ENCODE measurements at regions not wholly inside any gene's neighbourhood (a gene's known extent, or its start where the extent isn't known, plus 50 kb on each side); places are given as distances from the start of the nearest gene placed in this dataset.

DNA sequence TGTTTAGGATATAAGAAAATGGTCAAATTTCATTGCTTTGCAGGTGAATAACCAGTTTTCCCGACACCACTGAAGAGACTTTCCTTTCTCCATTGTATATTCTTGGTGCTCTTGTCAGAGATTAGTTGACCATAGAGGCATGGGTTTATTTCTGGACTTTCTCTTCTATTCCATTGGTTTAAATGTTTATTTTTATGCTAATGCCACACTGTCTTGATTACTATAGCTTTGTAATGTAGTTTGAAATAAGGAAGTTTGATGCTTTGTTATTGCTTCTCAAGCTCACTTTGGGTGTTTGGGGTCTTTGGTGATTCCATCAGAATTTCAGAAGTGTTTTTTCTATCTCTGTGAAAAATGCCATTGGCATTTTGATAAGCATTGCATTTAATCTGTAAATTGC lies 190.0 kb upstream of the SPRY2 start:
- Histone ChIP-seq H3K4me3 (replicated peaks in 1 of 3) (no peak overlapping the region), H3K36me3 (no peaks in the 10 kb centered on the region), H3K27me3 (no peaks in the 10 kb centered on the region), H3K9me3 (no peaks in the 10 kb centered on the region), H3K4me1 (no peaks in the 10 kb centered on the region), H3K27ac (no peak overlapping the region)
- intact Hi-C loops (cut with DNase I), result no loop called here
- WGBS, 2 donors, result 98 to 100% methylated on average over 1 of the region's 1 CpG
- TF ChIP-seq POLR2A (IDR thresholded peaks at IDR 0.05), result no peak
- no peak for DNase-seq

DNA sequence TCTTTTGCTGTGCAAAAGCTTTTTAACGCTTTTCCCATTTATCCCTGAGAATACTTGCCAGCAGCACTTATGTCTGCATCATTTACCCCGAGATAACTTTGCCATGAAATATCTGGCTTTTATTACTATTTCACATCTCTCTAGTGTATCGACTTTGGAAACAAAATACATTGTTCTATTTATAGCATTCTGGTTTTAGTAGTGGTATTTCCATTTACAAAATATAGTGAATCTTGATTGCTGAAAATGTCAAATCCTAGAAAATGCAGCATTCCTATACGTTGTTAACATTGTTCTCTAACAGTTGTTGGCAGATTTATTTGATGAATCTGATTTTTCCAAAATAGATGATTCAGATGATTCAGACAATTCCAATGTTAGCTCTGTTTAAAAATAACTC lies 189.3 kb upstream of the SPRY2 start:
- Histone ChIP-seq H3K4me3 (replicated peaks in 1 of 3) (no peak overlapping the region), H3K36me3 (no peaks in the 10 kb centered on the region), H3K4me1 (no peaks in the 10 kb centered on the region), H3K27me3 (no peaks in the 10 kb centered on the region), H3K9me3 (no peaks in the 10 kb centered on the region), H3K27ac (no peak overlapping the region)
- no peak for TF ChIP-seq POLR2A (IDR thresholded peaks at IDR 0.05)
- TF ChIP-seq, protein P1, sequence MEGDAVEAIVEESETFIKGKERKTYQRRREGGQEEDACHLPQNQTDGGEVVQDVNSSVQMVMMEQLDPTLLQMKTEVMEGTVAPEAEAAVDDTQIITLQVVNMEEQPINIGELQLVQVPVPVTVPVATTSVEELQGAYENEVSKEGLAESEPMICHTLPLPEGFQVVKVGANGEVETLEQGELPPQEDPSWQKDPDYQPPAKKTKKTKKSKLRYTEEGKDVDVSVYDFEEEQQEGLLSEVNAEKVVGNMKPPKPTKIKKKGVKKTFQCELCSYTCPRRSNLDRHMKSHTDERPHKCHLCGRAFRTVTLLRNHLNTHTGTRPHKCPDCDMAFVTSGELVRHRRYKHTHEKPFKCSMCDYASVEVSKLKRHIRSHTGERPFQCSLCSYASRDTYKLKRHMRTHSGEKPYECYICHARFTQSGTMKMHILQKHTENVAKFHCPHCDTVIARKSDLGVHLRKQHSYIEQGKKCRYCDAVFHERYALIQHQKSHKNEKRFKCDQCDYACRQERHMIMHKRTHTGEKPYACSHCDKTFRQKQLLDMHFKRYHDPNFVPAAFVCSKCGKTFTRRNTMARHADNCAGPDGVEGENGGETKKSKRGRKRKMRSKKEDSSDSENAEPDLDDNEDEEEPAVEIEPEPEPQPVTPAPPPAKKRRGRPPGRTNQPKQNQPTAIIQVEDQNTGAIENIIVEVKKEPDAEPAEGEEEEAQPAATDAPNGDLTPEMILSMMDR (IDR thresholded peaks at IDR 0.05), result no peak
- intact Hi-C loops (cut with DNase I), result no loop called here
- WGBS, 2 donors, result 63 to 66% methylated on average over 4 of the region's 4 CpGs
- no peak for DNase-seq

DNA sequence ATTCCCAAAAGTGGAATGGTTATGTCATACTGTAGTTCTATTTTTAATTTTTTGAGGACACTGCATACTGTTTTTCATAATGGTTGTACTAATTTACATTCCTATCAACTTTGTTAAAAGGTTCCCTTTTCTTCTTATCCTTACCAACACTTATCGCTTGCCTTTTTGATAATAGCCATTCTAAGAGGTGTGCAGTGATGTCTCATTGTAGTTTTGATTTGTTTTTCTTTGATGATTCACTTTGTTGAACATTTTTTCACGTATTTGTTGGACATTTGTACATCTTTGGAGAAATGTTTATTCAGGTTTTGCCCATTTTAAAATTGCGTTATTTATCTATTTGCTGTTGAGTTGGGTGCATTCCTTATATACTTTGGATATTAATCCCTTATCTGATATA lies 188.8 kb upstream of the SPRY2 start:
- 83 to 86% methylated on average over 3 of the region's 3 CpGs for WGBS, 2 donors
- H3K9me3 ChIP-seq, result no peaks in the 10 kb centered on the region

DNA sequence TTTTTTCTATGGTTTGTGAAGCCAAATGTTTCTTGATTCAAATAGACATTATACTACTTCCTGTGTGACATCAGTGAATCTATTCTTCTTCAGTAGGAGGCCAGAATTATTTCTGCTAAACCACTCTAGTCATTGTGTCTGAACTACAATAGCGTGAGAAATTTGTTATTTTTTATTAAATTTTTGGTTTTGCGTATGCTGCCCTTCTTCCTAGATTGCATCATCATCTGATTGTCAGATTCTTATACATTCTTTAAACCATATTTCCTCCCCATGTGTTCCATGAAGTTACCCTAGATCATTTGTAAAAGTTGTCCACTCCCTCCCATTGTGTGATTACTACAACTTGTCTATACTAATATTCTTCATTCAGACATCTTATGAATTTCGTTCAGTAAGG lies 187.8 kb upstream of the SPRY2 start:
- TF ChIP-seq POLR2A (IDR thresholded peaks at IDR 0.05), result no peak
- TF ChIP-seq, protein P1 (IDR thresholded peaks at IDR 0.05), result no peak
- no peaks in the 10 kb centered on the region for H3K27me3 ChIP-seq
- intact Hi-C loops (cut with DNase I), result no loop called here
- H3K27ac ChIP-seq, result no peak overlapping the region
- 93 to 96% methylated on average over 3 of the region's 3 CpGs for WGBS, 2 donors
- DNase-seq, result no peak
- H3K4me1 ChIP-seq, result no peaks in the 10 kb centered on the region
- H3K36me3 ChIP-seq, result no peaks in the 10 kb centered on the region
- no peaks in the 10 kb centered on the region for H3K9me3 ChIP-seq
- H3K4me3 ChIP-seq (replicated peaks in 1 of 3), result no peak overlapping the region

More for the DNA sequence above, 188.8 kb upstream of the SPRY2 start:
- no peak for DNase-seq
- Histone ChIP-seq H3K4me3 (replicated peaks in 1 of 3) (no peak overlapping the region), H3K27me3 (no peaks in the 10 kb centered on the region), H3K36me3 (no peaks in the 10 kb centered on the region), H3K4me1 (no peaks in the 10 kb centered on the region), H3K27ac (no peak overlapping the region)
- intact Hi-C loops (cut with DNase I), result no loop called here
- no peak for TF ChIP-seq POLR2A (IDR thresholded peaks at IDR 0.05)
- TF ChIP-seq, protein P1 (IDR thresholded peaks at IDR 0.05), result no peak

DNA sequence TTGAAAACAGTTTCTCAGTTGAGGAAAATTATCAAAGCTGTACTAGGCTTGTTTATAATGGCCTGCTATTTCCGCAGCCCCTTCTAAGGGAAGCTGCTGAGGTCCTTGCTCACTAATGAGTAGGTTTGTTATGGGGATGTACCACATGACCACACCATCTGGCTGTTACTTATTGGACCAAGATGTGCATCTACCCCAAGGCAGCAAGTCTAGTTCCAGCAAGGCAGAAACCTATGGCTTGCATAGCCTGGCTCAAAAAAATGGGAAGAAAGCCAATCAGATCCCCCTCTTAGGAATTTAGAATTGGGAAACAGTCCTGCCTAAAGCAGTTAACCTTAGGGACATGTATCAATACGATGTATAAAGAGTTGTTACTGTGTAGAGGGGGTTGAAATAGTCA lies 186.5 kb upstream of the SPRY2 start:
- no peaks in the 10 kb centered on the region for H3K9me3 ChIP-seq
- intact Hi-C loops (cut with DNase I), result no loop called here
- H3K27me3 ChIP-seq, result no peaks in the 10 kb centered on the region
- H3K4me3 ChIP-seq (replicated peaks in 1 of 3), result no peak overlapping the region
- H3K4me1 ChIP-seq, result no peaks in the 10 kb centered on the region
- H3K36me3 ChIP-seq, result no peaks in the 10 kb centered on the region
- no peak for DNase-seq
- WGBS, 2 donors, result 88 to 97% methylated on average over 2 of the region's 2 CpGs
- TF ChIP-seq POLR2A (IDR thresholded peaks at IDR 0.05), result no peak
- TF ChIP-seq, protein P1 (IDR thresholded peaks at IDR 0.05), result no peak
- no peak overlapping the region for H3K27ac ChIP-seq
